ENCODE measurements at regions not wholly inside any gene's neighbourhood (a gene's known extent, or its start where the extent isn't known, plus 50 kb on each side); places are given as distances from the start of the nearest gene placed in this dataset.
A peak's percentile ranks its signal among the peaks of the same experiment; 100 is the strongest.

DNA sequence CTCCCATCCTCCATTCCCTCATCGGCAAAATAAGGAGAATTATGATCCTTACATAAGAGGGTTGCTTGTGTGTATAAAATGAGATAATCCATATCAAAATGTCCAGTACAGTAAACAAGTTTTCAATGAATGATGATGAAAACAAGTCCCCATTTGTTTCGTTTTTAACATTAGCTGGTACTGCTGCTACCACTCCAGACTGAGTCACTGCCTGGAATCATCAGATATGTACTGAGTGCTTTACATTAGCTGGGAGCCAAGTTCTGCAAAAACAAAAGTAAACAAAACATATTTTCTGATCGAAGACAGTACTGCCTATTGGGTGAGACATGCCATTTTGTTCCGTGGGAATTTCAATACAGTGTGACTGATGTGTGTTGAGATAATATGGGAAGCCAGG is 123.2 kb upstream of the IGFBP7 start:
- DNase-seq (ENCODE audit: low read depth): peak; percentile 92
- peak overlapping the region; percentile 22 for H3K4me3 ChIP-seq (ENCODE audit: low read depth, low read length)
- TF ChIP-seq, protein P1, sequence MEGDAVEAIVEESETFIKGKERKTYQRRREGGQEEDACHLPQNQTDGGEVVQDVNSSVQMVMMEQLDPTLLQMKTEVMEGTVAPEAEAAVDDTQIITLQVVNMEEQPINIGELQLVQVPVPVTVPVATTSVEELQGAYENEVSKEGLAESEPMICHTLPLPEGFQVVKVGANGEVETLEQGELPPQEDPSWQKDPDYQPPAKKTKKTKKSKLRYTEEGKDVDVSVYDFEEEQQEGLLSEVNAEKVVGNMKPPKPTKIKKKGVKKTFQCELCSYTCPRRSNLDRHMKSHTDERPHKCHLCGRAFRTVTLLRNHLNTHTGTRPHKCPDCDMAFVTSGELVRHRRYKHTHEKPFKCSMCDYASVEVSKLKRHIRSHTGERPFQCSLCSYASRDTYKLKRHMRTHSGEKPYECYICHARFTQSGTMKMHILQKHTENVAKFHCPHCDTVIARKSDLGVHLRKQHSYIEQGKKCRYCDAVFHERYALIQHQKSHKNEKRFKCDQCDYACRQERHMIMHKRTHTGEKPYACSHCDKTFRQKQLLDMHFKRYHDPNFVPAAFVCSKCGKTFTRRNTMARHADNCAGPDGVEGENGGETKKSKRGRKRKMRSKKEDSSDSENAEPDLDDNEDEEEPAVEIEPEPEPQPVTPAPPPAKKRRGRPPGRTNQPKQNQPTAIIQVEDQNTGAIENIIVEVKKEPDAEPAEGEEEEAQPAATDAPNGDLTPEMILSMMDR (IDR thresholded peaks at IDR 0.05; ENCODE audit: control insufficient read depth, extremely low read depth, insufficient read depth): no peak

DNA sequence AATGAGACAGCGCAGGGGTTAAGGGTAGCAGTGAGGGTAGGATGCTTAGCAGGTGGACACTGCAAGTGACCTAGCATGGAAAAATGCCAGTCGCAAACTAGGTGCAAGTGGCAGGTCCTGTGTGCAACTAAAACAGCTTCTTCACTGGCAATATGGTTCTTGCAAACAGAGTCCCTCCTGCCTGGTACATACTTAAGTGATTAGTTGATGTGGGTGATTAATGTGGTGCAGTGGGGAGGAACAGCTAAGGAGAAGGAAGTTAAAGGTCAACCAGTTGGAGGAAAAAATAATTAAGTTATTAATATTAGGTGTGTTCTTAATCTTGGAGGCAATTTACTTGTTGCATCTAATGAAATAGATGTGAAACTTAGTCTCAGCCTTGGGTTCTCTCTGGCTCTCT is 121.6 kb upstream of the IGFBP7 start:
- DNase-seq (ENCODE audit: low read depth): no peak
- no peak overlapping the region for H3K4me3 ChIP-seq (ENCODE audit: low read depth, low read length)
- TF ChIP-seq, protein P1 (IDR thresholded peaks at IDR 0.05; ENCODE audit: control insufficient read depth, extremely low read depth, insufficient read depth): no peak

DNA sequence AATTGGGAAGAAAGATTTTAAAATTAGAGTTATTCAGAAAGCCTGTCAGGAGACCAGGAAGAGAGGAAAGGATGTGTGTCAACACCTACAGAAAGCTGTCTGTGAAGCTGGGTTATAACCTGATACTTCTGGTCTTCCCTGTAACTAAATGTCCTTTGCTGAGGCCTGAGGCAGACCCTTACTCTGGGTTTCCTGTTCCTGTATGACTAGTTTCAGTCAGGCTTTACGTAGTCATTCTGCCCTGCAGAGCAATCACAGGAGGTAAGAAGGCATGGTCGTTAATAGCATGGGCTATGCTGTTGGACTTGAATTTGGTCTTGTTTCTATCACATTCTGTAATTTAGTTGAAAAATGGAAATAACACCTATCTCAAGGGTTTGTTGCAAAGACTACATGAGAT is 110.5 kb upstream of the IGFBP7 start:
- H3K4me3 ChIP-seq (ENCODE audit: low read depth, low read length): no peak overlapping the region
- TF ChIP-seq, protein P1 (IDR thresholded peaks at IDR 0.05; ENCODE audit: control insufficient read depth, extremely low read depth, insufficient read depth): no peak
- DNase-seq (ENCODE audit: low read depth): no peak

DNA sequence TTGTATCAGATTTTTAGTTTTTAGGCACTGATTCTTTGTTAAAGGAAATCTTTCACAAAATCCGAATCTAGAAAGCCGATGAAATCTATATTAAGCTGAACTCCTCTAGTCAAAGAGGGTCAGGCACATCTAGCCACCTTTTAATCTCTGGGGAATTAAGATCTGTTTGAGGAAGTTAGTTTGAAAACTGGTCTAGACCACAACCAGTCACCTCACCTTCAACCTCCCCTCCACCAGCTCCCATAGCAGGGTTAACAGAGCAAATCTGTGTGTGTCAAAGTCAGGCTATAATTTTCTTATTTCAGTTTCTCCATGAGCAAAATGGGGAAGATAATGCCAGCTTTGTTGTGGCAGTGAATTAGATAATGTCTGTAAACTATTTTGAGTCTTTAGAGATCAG is 110.0 kb upstream of the IGFBP7 start:
- no peak overlapping the region for H3K4me3 ChIP-seq (ENCODE audit: low read depth, low read length)
- DNase-seq (ENCODE audit: low read depth): no peak

DNA sequence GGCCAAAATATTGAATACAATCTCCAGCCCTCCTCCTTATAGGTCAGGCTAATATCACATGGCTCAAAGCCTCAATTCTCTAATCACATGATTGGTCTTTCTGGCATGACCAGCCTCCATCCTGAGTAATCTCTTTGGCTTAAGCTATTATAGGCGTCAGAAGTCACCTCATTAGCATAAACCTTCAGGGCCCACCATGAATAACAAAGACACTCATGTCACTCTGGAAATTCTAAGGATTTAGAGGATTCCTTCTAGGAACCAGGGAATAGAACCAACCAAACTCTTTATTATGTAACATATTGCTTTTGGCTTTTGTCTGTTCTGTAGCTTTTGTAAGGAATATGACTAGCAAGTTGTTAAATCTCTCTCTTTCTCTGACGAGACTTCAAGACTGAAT is 109.2 kb upstream of the IGFBP7 start:
- TF ChIP-seq, protein P1 (IDR thresholded peaks at IDR 0.05; ENCODE audit: control insufficient read depth, extremely low read depth, insufficient read depth): no peak
- no peak for DNase-seq (ENCODE audit: low read depth)
- no peak overlapping the region for H3K4me3 ChIP-seq (ENCODE audit: low read depth, low read length)

More for the DNA sequence above, 110.0 kb upstream of the IGFBP7 start:
- TF ChIP-seq, protein P1 (IDR thresholded peaks at IDR 0.05; ENCODE audit: control insufficient read depth, extremely low read depth, insufficient read depth): no peak

DNA sequence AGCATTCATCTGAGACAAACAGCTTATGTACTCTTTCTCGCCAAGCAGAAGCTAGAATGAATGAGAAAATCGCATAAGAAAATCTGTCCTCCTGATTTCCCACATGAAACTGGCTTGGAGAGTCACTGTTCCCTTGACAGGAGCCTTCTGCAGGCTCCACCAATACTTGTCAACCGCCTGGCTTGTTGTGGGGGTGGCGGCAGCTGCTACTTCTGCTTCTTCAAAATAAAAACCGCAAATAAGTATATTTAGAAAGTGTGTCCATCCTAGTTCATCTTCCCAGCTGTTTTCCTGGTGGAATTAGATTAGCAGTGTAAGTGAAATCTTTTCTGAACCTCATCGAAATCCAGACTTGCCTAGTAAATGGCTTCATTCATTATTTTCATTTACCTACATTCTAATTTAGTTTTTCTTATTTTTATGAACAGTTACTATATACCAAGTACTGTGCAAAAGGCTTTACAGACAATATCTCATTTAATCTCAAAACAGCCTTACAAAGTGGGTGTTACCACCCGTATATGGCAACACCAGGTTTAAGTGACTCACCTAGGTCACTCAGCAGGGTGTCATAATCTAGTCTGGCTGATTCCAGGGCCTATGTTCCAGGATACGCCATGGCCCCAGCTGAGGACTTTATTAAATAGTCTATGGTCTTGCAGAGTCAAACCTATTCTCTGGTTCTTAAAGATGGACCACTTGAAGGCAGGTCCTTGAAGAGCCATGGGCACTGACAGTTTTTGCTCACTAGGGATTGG is 104.6 kb upstream of the IGFBP7 start:
- H3K4me3 ChIP-seq (ENCODE audit: low read depth, low read length): no peak overlapping the region
- TF ChIP-seq, protein P1 (IDR thresholded peaks at IDR 0.05; ENCODE audit: control insufficient read depth, extremely low read depth, insufficient read depth): no peak
- no peak for DNase-seq (ENCODE audit: low read depth)

DNA sequence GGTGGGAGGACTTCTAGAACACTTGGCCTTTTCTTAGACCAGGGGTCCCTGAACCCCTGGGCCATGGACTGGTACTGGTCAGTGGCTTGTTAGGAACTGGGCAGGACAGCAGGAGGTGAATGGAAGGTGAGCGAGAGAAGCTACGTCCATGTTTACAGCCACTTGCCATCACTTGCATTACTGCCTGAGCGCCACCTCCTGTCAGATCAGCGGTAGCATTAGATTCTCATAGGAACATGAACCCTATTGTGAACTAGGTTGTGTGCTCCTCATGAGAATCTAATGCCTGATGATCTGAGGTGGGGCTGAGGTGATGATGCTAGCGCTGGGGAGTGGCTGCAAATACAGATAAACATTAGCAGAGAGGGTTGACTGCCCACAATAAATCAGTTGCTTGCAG is 100.9 kb upstream of the IGFBP7 start:
- DNase-seq (ENCODE audit: low read depth): no peak
- TF ChIP-seq, protein P1 (IDR thresholded peaks at IDR 0.05; ENCODE audit: control insufficient read depth, extremely low read depth, insufficient read depth): no peak
- H3K4me3 ChIP-seq (ENCODE audit: low read depth, low read length): no peak overlapping the region

Measured in LNCaP clone FGC (cell line).